A673 (cell line): ENCODE measurements at regions not wholly inside any gene's neighbourhood (a gene's known extent, or its start where the extent isn't known, plus 50 kb on each side); places are given as distances from the start of the nearest gene placed in this dataset.

Experiments used
- BruUV-seq: library from RNA; stranded (reverse); fragments of 400-500 nt; replicated peaks from 2 replicates; lab custom pipeline; 2021; lab: Mats Ljungman, UMichigan
- CTCF ChIA-PET: fragments of 300-600 bp; sonication (Branson Sonifier 250); formaldehyde crosslinking; loops from one replicate; lab custom pipeline; 2022; ENCODE audit warnings: antibody characterized with exemption; lab: Charles Lee
- POLR2A ChIA-PET: fragments of 300-600 bp; sonication (Branson Sonifier 250); formaldehyde crosslinking; loops from one replicate; lab custom pipeline; 2022; ENCODE audit warnings: antibody characterized with exemption; ENCODE audit not compliant: low non-redundant PET; lab: Charles Lee
- DNase-seq: peaks from one replicate; pipeline ENCODE4 v3.0.0-alpha.2; 2015; ENCODE audit warnings: low spot score
- H3K27ac ChIP-seq: fragments of 200-600 bp; sonication (generic); 2 replicates; pipeline ENCODE4 v1.5.1; 2016; ENCODE audit warnings: mixed run types, low read depth, mild to moderate bottlenecking, mixed read lengths, antibody characterized with exemption, low read length; ENCODE audit not compliant: poor library complexity, severe bottlenecking
- H3K27me3 ChIP-seq: fragments of 200-600 bp; sonication (generic); replicated peaks from 2 replicates; pipeline ENCODE4 v1.6.1; 2017; ENCODE audit warnings: mixed run types, low read depth, mild to moderate bottlenecking, mixed read lengths, antibody characterized with exemption, low read length; ENCODE audit not compliant: insufficient read depth, poor library complexity
- H3K36me3 ChIP-seq: fragments of 200-600 bp; sonication (generic); 2 replicates; pipeline ENCODE4 v1.6.1; 2016; ENCODE audit warnings: mixed run types, mild to moderate bottlenecking, mixed read lengths, antibody characterized with exemption, low read length; ENCODE audit not compliant: insufficient read depth, poor library complexity, severe bottlenecking
- H3K4me1 ChIP-seq: fragments of 200-600 bp; sonication (generic); 2 replicates; pipeline ENCODE4 v1.6.1; 2017; ENCODE audit warnings: mixed run types, mild to moderate bottlenecking, mixed read lengths, antibody characterized with exemption, low read length; ENCODE audit not compliant: insufficient read depth, poor library complexity, severe bottlenecking
- H3K4me3 ChIP-seq: fragments of 200-600 bp; sonication (generic); 2 replicates; pipeline ENCODE4 v1.5.1; 2016; ENCODE audit warnings: low read depth, mixed run types, mild to moderate bottlenecking, mixed read lengths, low read length; ENCODE audit not compliant: poor library complexity, severe bottlenecking
- H3K9me3 ChIP-seq: fragments of 200-600 bp; sonication (generic); 2 replicates; pipeline ENCODE4 v1.6.1; 2016; ENCODE audit warnings: mixed run types, low read depth, mild to moderate bottlenecking, mixed read lengths, antibody characterized with exemption, low read length; ENCODE audit not compliant: poor library complexity, severe bottlenecking
- CTCF ChIP-seq: fragments of 300-800, 200-600 bp; sonication (generic); conservative IDR thresholded peaks from 2 replicates; pipeline ENCODE4 v1.5.1; 2017; ENCODE audit warnings: low read depth, mild to moderate bottlenecking, antibody characterized with exemption, low read length, moderate library complexity, mixed read lengths
- EZH2 ChIP-seq: fragments of 200-600 bp; sonication (generic); IDR thresholded peaks from 2 replicates; pipeline ENCODE4 v1.6.1; 2017; ENCODE audit warnings: borderline replicate concordance, low read depth, mild to moderate bottlenecking, mixed read lengths, antibody characterized with exemption, low read length; ENCODE audit not compliant: poor library complexity, severe bottlenecking
- intact Hi-C: fragments of 100-400 bp; cut with micrococcal nuclease; formaldehyde crosslinking; loops from one replicate; pipeline ENCODE4 v1.10.0; 2022; ENCODE audit not compliant: unreplicated experiment

DNA sequence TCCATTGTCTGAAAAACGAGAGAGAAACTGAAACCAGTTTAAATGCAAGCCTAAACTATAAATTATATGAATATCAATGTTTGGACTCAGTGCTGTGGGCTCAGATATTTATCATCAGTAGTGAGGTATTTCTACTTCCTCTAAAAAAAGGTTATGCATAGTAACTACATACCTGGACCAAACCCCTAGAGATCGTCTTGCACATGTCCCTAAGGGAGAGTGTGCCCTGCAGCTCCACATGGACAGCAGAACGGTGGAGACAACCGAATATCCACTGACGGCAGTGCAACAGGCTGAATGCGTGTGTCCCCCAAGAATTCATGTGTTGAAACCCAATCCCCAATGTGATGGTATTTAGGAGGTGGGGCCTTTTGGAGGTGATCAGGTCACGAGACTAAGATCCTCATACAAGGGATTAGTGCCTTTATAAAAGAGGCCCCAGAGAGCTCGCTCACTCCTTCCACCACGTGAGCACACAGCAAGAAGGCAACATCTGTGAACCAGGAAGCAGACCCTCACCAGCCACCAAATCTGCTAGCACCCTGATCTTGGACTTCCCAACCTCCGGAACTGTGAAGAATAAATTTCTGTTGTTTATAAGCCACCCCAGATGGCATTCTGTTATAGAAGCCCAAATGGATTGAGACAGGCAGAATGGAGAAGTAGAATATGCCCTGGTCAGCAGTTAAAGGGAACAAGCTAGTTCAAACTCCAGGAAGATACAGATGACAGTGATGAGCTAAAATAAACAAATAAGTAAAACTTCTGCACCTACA is 208.4 kb downstream of the ANAPC1 start:
- intact Hi-C loops, result no loop called here
- BruUV-seq, result no TSS peak
- H3K4me1 ChIP-seq, result no peaks in the 10 kb centered on the region
- H3K27ac ChIP-seq, result no peak overlapping the region
- ChIA-PET CTCF (no interaction called here), POLR2A (no interaction called here)
- no peak for TF ChIP-seq EZH2
- no peak for TF ChIP-seq CTCF
- H3K4me3 ChIP-seq, result no peak overlapping the region
- no peaks in the 10 kb centered on the region for H3K9me3 ChIP-seq
- no peaks in the 10 kb centered on the region for H3K27me3 ChIP-seq
- H3K36me3 ChIP-seq, result no peaks in the 10 kb centered on the region
- DNase-seq, result no peak

DNA sequence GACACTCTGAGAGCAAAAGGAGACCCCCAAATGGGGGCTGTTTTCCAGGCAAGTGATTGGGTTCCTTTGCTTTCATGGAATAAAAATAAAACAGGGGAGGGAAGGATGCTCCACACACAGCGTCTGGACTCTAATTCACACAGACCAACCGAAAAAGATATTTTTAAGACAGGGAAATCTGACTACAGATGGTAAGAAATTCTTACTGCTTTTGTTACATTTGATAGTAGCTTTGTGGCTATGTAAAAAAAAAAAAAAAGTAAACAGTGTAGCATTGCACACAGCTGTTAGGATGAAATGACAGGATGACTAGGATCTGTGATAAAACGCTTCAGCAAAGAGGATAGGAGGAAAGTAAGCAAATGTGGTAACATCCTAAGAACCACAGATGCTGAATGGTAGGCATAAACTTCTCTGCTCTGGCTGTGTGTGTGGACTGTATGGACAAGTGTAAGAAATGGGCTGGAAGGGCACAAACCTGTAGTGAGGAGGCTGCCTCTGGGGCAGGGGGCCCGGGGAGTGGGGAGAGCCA is 207.6 kb downstream of the ANAPC1 start:
- intact Hi-C loops, result no loop called here
- Histone ChIP-seq H3K27me3 (no peaks in the 10 kb centered on the region), H3K4me1 (no peaks in the 10 kb centered on the region), H3K27ac (no peak overlapping the region), H3K4me3 (no peak overlapping the region), H3K36me3 (no peaks in the 10 kb centered on the region), H3K9me3 (no peaks in the 10 kb centered on the region)
- ChIA-PET CTCF (no interaction called here), POLR2A (no interaction called here)
- TF ChIP-seq EZH2 (no peak), CTCF (no peak)
- BruUV-seq, result no TSS peak
- DNase-seq, result no peak

GRCh38 chr2:111678161-111678560 is 205.8 kb downstream of the ANAPC1 start:
- no peak overlapping the region for H3K4me3 ChIP-seq
- ChIA-PET POLR2A (no interaction called here), CTCF (no interaction called here)
- BruUV-seq, result no TSS peak
- no peaks in the 10 kb centered on the region for H3K9me3 ChIP-seq
- H3K27me3 ChIP-seq, result no peaks in the 10 kb centered on the region
- no peaks in the 10 kb centered on the region for H3K36me3 ChIP-seq
- no peak for DNase-seq
- TF ChIP-seq CTCF (no peak), EZH2 (no peak)
- no peaks in the 10 kb centered on the region for H3K4me1 ChIP-seq
- no peak overlapping the region for H3K27ac ChIP-seq
- intact Hi-C loops, result no loop called here
